ENCODE measurements at regions not wholly inside any gene's neighbourhood (a gene's known extent, or its start where the extent isn't known, plus 50 kb on each side); places are given as distances from the start of the nearest gene placed in this dataset.

DNA sequence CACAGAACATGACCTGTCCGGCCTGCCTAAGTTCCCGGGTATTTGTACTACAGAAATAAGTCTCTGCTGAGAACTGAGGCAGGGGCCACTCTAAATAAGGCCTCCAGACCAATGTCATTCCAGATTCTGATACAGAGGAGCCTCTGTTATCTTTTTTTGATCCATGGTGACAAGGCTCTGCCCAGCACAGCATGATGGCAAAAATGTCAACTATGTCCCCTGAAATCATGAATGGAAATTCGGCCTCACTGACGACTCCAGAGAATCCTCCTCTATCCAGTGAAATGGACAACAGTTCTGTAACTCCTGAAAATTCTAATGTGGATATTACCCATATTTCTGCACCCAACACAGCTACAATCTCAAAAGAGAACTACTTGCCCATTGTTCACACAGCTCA, 335.0 kb downstream of the DNAH5 start:
- Histone ChIP-seq H2AFZ (ENCODE audit: insufficient read depth, low read length, poor library complexity) (no peak overlapping the region), H2BK120ac (ENCODE audit: insufficient read depth, low read length, poor library complexity) (no peak overlapping the region), H3K79me2 (ENCODE audit: control insufficient read depth, insufficient read depth, low read length, poor library complexity) (no peaks in the 10 kb centered on the region), H2BK5ac (ENCODE audit: low read depth, low read length, poor library complexity) (no peak overlapping the region), H3K4me2 (ENCODE audit: low read length) (no peak overlapping the region), H3K23ac (ENCODE audit: low read length) (no peak overlapping the region), H3K27ac (ENCODE audit: low read depth, low read length) (no peak overlapping the region), H4K91ac (ENCODE audit: low read depth, low read length) (no peak overlapping the region), H2BK12ac (ENCODE audit: low read length) (no peak overlapping the region), H3K9me3 (ENCODE audit: insufficient read depth, low read depth, low read length) (no peaks in the 10 kb centered on the region), H3K4me3 (ENCODE audit: low read depth, low read length) (no peak overlapping the region), H4K8ac (ENCODE audit: low read depth, low read length) (no peak overlapping the region), H3K36me3 (ENCODE audit: control insufficient read depth in 1 of 2, insufficient read depth in 2 of 2, low read length in 2 of 2) (no peaks in the 10 kb centered on the region), H2AK5ac (ENCODE audit: low read length) (no peak overlapping the region), H4K12ac (ENCODE audit: low read depth, low read length) (no peak overlapping the region), H3K4ac (ENCODE audit: low read depth, low read length) (no peak overlapping the region), H3K9ac (ENCODE audit: low read length) (no peak overlapping the region), H3K18ac (ENCODE audit: low read length) (no peak overlapping the region), H3K79me1 (ENCODE audit: low read length) (no peaks in the 10 kb centered on the region), H3K27me3 (ENCODE audit: insufficient read depth, low read length) (no peaks in the 10 kb centered on the region), H3K4me1 (ENCODE audit: control insufficient read depth in 1 of 2, insufficient read depth in 2 of 2, low read length in 2 of 2) (no peaks in the 10 kb centered on the region), H3K14ac (ENCODE audit: low read length) (no peak overlapping the region)
- DNase-seq: no peak
- no CpG with 5 or more reads among the region's 4 CpGs for WGBS (ENCODE audit: extremely low coverage, insufficient coverage, insufficient read length)

DNA sequence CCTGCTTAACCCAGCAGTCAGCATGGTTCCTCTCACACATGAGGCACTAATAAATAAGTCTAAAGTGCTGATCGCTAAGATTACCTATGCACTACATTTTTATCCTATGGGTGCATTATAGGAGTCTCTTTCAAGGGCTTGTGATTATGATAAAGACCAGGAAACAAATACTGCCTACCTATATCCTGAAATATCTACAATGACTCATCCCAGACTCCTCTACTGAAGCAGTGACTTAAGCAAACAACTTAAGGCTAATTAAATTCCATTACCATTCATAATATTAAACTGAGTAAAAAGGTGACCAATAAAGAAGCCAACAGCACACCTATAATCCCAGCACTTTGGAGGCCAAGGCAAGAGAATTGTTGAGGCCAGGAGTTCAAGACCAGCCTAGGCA, 338.4 kb downstream of the DNAH5 start:
- Histone ChIP-seq H2BK120ac (ENCODE audit: insufficient read depth, low read length, poor library complexity) (no peak overlapping the region), H3K27ac (ENCODE audit: low read depth, low read length) (no peak overlapping the region), H3K18ac (ENCODE audit: low read length) (no peak overlapping the region), H3K4me3 (ENCODE audit: low read depth, low read length) (no peak overlapping the region), H3K9ac (ENCODE audit: low read length) (no peak overlapping the region), H3K23ac (ENCODE audit: low read length) (no peak overlapping the region), H3K14ac (ENCODE audit: low read length) (no peak overlapping the region), H2AK5ac (ENCODE audit: low read length) (no peak overlapping the region), H3K36me3 (ENCODE audit: control insufficient read depth in 1 of 2, insufficient read depth in 2 of 2, low read length in 2 of 2) (no peaks in the 10 kb centered on the region), H4K12ac (ENCODE audit: low read depth, low read length) (no peak overlapping the region), H2BK5ac (ENCODE audit: low read depth, low read length, poor library complexity) (no peak overlapping the region), H3K27me3 (ENCODE audit: insufficient read depth, low read length) (no peaks in the 10 kb centered on the region), H3K9me3 (ENCODE audit: insufficient read depth, low read depth, low read length) (peaks cover 1% of the 10 kb centered on the region), H4K8ac (ENCODE audit: low read depth, low read length) (no peak overlapping the region), H3K4me2 (ENCODE audit: low read length) (no peak overlapping the region), H3K4ac (ENCODE audit: low read depth, low read length) (no peak overlapping the region), H3K79me1 (ENCODE audit: low read length) (no peaks in the 10 kb centered on the region), H2BK12ac (ENCODE audit: low read length) (no peak overlapping the region), H2AFZ (ENCODE audit: insufficient read depth, low read length, poor library complexity) (no peak overlapping the region), H3K79me2 (ENCODE audit: control insufficient read depth, insufficient read depth, low read length, poor library complexity) (no peaks in the 10 kb centered on the region), H3K4me1 (ENCODE audit: control insufficient read depth in 1 of 2, insufficient read depth in 2 of 2, low read length in 2 of 2) (peaks cover 0 to 4% of the 10 kb centered on the region in 2 experiments), H4K91ac (ENCODE audit: low read depth, low read length) (no peak overlapping the region)
- no peak for DNase-seq
- no CpG with 5 or more reads among the region's 1 CpG for WGBS (ENCODE audit: extremely low coverage, insufficient coverage, insufficient read length)

DNA sequence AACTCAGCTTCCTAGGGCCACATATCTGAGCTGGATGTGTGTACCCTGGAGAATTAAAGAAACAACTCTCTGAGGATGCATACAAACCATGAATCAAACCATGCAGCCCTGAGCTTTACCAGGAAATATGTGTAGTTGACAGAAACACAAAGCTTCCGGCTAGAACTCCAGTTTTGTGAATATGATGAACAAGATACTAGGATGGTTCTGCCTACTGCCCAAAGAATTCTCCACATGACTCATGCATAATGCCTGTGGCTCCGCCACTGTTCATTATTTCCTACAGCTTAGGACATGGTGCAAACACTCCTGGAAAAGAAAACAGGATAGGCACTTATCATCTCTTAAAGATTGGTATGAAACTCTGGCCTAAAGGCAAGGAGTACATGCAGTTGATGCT, 343.4 kb downstream of the DNAH5 start:
- Histone ChIP-seq H2AFZ (ENCODE audit: insufficient read depth, low read length, poor library complexity) (no peak overlapping the region), H3K4ac (ENCODE audit: low read depth, low read length) (no peak overlapping the region), H2AK5ac (ENCODE audit: low read length) (no peak overlapping the region), H4K12ac (ENCODE audit: low read depth, low read length) (no peak overlapping the region), H3K27ac (ENCODE audit: low read depth, low read length) (no peak overlapping the region), H3K36me3 (ENCODE audit: control insufficient read depth in 1 of 2, insufficient read depth in 2 of 2, low read length in 2 of 2) (no peaks in the 10 kb centered on the region), H4K8ac (ENCODE audit: low read depth, low read length) (no peak overlapping the region), H3K4me3 (ENCODE audit: low read depth, low read length) (no peak overlapping the region), H3K9me3 (ENCODE audit: insufficient read depth, low read depth, low read length) (peaks cover 1% of the 10 kb centered on the region), H3K23ac (ENCODE audit: low read length) (peak overlapping the region; percentile 21), H2BK5ac (ENCODE audit: low read depth, low read length, poor library complexity) (no peak overlapping the region), H3K27me3 (ENCODE audit: insufficient read depth, low read length) (no peaks in the 10 kb centered on the region), H3K18ac (ENCODE audit: low read length) (no peak overlapping the region), H3K79me2 (ENCODE audit: control insufficient read depth, insufficient read depth, low read length, poor library complexity) (no peaks in the 10 kb centered on the region), H3K4me1 (ENCODE audit: control insufficient read depth in 1 of 2, insufficient read depth in 2 of 2, low read length in 2 of 2) (peaks cover 0 to 4% of the 10 kb centered on the region in 2 experiments), H3K9ac (ENCODE audit: low read length) (no peak overlapping the region), H2BK12ac (ENCODE audit: low read length) (no peak overlapping the region), H3K79me1 (ENCODE audit: low read length) (no peaks in the 10 kb centered on the region), H2BK120ac (ENCODE audit: insufficient read depth, low read length, poor library complexity) (no peak overlapping the region), H4K91ac (ENCODE audit: low read depth, low read length) (no peak overlapping the region), H3K4me2 (ENCODE audit: low read length) (no peak overlapping the region), H3K14ac (ENCODE audit: low read length) (no peak overlapping the region)
- no CpG with 5 or more reads among the region's 2 CpGs for WGBS (ENCODE audit: extremely low coverage, insufficient coverage, insufficient read length)
- DNase-seq: peak in 1 of 2 donors; percentile 14

DNA sequence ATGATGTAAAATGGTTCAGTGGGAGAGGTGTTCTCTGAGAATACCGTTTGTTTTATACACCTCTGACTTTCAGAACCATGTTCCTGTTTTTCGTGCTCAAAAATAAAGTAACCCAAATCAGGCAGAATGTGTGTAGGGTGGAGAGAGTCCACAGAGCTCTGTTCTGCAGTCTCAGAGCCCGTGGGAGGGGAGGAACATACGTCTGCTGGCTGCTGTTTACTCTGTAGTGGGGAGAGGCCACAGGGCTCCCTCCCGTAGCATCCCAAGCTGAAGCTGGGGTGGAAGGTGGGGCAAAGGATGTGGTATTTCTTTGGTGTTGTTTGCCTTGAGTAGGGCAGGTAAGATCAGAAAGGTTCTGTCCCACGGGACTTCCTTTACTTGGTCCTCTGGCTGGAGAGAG, 348.5 kb downstream of the DNAH5 start:
- Histone ChIP-seq H3K18ac (ENCODE audit: low read length) (no peak overlapping the region), H4K91ac (ENCODE audit: low read depth, low read length) (no peak overlapping the region), H2BK120ac (ENCODE audit: insufficient read depth, low read length, poor library complexity) (no peak overlapping the region), H3K27me3 (ENCODE audit: insufficient read depth, low read length) (no peaks in the 10 kb centered on the region), H3K79me2 (ENCODE audit: control insufficient read depth, insufficient read depth, low read length, poor library complexity) (no peaks in the 10 kb centered on the region), H3K9me3 (ENCODE audit: insufficient read depth, low read depth, low read length) (no peaks in the 10 kb centered on the region), H4K8ac (ENCODE audit: low read depth, low read length) (no peak overlapping the region), H3K9ac (ENCODE audit: low read length) (no peak overlapping the region), H3K23ac (ENCODE audit: low read length) (no peak overlapping the region), H2AK5ac (ENCODE audit: low read length) (no peak overlapping the region), H3K4ac (ENCODE audit: low read depth, low read length) (no peak overlapping the region), H3K36me3 (ENCODE audit: control insufficient read depth in 1 of 2, insufficient read depth in 2 of 2, low read length in 2 of 2) (no peaks in the 10 kb centered on the region), H3K4me3 (ENCODE audit: low read depth, low read length) (no peak overlapping the region), H2BK5ac (ENCODE audit: low read depth, low read length, poor library complexity) (no peak overlapping the region), H3K79me1 (ENCODE audit: low read length) (no peaks in the 10 kb centered on the region), H2BK12ac (ENCODE audit: low read length) (no peak overlapping the region), H3K4me2 (ENCODE audit: low read length) (no peak overlapping the region), H3K4me1 (ENCODE audit: control insufficient read depth in 1 of 2, insufficient read depth in 2 of 2, low read length in 2 of 2) (no peaks in the 10 kb centered on the region), H3K27ac (ENCODE audit: low read depth, low read length) (no peak overlapping the region), H4K12ac (ENCODE audit: low read depth, low read length) (no peak overlapping the region), H3K14ac (ENCODE audit: low read length) (no peak overlapping the region), H2AFZ (ENCODE audit: insufficient read depth, low read length, poor library complexity) (no peak overlapping the region)
- no CpG with 5 or more reads among the region's 6 CpGs for WGBS (ENCODE audit: extremely low coverage, insufficient coverage, insufficient read length)
- no peak for DNase-seq

Data from trophoblast cell (in vitro differentiated cells and primary cell).